Subcutaneous abdominal adipose tissue (tissue), 5 donors: ENCODE measurements at regions not wholly inside any gene's neighbourhood (a gene's known extent, or its start where the extent isn't known, plus 50 kb on each side); places are given as distances from the start of the nearest gene placed in this dataset.
A peak's percentile ranks its signal among the peaks of the same experiment; 100 is the strongest.

ENCODE experiments used
- H3K27ac ChIP-seq: one replicate; pipeline ENCODE4 v1.7.0; 2013; ENCODE audit warnings: low read depth, mild to moderate bottlenecking, inconsistent platforms, low read length, moderate library complexity
- H3K27me3 ChIP-seq, 5 donors: one replicate each; pipeline ENCODE4 v1.7.0; 2013; ENCODE audit warnings: low read length in 5 of 5, inconsistent platforms in 1 of 5; ENCODE audit not compliant: control insufficient read depth in 5 of 5, insufficient read depth in 4 of 5
- H3K36me3 ChIP-seq, 5 donors: one replicate each; pipeline ENCODE4 v1.7.0; 2013; ENCODE audit warnings: low read length in 5 of 5; ENCODE audit not compliant: control insufficient read depth in 5 of 5, insufficient read depth in 5 of 5
- H3K4me1 ChIP-seq, 5 donors: one replicate each; pipeline ENCODE4 v1.7.0; 2013; ENCODE audit warnings: low read length in 5 of 5, mild to moderate bottlenecking in 3 of 5, moderate library complexity in 1 of 5; ENCODE audit not compliant: control insufficient read depth in 5 of 5, insufficient read depth in 5 of 5
- H3K4me3 ChIP-seq, 5 donors: one replicate each; pipeline ENCODE4 v1.7.0; 2013; ENCODE audit warnings: low read length in 5 of 5, low read depth in 1 of 5
- H3K9ac ChIP-seq, 5 donors: one replicate each; pipeline ENCODE4 v1.7.0; 2013; ENCODE audit warnings: low read length in 5 of 5, mild to moderate bottlenecking in 4 of 5, moderate library complexity in 3 of 5
- H3K9me3 ChIP-seq, 5 donors: one replicate each; pipeline ENCODE4 v1.7.0; 2013; ENCODE audit warnings: low read length in 5 of 5; ENCODE audit not compliant: control insufficient read depth in 5 of 5
- donor health status: healthy.
- donor health status: healthy.
- donor health status: healthy.
- donor health status: healthy.
- donor health status: healthy.

DNA sequence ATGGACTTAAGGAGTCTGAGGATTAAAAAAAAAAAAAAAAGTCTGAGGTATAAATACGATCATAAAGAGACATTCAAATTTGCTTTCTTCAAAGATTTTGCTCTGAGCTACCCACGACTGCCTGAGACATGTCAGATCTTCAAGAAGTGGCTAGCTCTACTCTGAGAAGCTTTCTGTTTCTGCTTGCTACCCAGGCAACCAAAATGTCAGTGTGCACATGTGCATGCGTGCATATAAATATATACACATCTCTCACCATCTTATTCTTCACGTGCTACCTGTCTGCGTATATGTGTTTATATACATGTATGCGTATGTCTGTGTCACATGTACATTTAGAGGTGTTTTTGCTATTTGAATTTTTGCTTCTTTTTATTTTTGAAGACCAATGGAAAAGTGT lies 299.6 kb upstream of the STXBP5 start:
- H3K27me3 ChIP-seq, result no peaks in the 10 kb centered on the region
- H3K27ac ChIP-seq, result no peak overlapping the region
- peaks cover 0 to 12% (median 8%) of the 10 kb centered on the region in 5 donors for H3K4me1 ChIP-seq
- no peaks in the 10 kb centered on the region for H3K9me3 ChIP-seq
- H3K4me3 ChIP-seq, result no peak overlapping the region
- H3K9ac ChIP-seq, result no peak overlapping the region
- H3K36me3 ChIP-seq, result no peaks in the 10 kb centered on the region

DNA sequence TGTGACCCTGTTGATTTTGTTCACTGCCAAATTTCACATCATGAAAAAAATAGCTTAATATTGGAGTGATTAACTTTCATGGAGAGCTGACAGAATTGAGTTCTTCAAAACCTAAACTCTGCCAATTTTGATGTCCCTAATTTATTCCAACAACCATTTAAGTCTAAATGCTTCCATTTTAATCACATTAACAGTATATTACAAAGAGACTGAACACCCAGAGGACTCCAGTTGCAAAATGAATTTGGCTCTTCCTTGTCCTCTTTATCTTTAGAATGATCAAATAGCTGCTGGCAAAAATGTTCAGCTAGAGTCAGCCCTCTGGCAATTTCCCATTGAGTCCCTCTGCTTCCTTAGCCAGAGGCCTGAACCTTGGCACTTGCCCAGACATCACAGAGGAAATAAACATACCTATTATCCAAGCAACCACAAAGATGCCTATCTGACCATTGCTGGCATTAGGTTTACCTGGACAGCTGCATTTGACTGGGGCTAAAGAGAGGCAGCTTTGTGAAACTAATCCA lies 299.0 kb upstream of the STXBP5 start:
- Histone ChIP-seq H3K4me3 (no peak overlapping the region), H3K9ac (no peak overlapping the region), H3K36me3 (no peaks in the 10 kb centered on the region), H3K27me3 (no peaks in the 10 kb centered on the region), H3K4me1 (peaks cover 0 to 12% (median 8%) of the 10 kb centered on the region in 5 donors), H3K9me3 (no peaks in the 10 kb centered on the region), H3K27ac (no peak overlapping the region)

DNA sequence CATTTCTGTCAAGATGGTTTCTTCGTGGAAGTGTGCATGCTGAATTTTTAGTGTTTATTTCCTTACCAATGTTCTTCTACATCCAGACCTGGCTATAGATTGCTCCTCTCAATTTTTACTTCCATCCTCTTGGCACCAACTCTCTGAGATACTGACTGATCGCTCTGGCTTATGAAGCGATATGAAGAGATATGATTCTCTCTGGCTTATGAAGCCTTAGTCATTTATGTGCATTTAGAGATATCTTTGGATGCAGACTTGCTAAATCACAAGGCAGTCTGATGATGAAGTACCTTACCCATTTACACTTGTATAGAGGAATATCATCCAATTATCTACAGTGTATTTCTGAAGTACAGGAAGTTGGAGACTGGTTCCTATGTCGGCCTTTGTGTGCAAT lies 295.4 kb upstream of the STXBP5 start:
- no peak overlapping the region for H3K27ac ChIP-seq
- H3K36me3 ChIP-seq, result no peaks in the 10 kb centered on the region
- peaks cover 0 to 17% (median 12%) of the 10 kb centered on the region in 5 donors for H3K4me1 ChIP-seq
- no peaks in the 10 kb centered on the region for H3K27me3 ChIP-seq
- no peak overlapping the region for H3K4me3 ChIP-seq
- H3K9ac ChIP-seq, result no peak overlapping the region
- H3K9me3 ChIP-seq, result no peaks in the 10 kb centered on the region

DNA sequence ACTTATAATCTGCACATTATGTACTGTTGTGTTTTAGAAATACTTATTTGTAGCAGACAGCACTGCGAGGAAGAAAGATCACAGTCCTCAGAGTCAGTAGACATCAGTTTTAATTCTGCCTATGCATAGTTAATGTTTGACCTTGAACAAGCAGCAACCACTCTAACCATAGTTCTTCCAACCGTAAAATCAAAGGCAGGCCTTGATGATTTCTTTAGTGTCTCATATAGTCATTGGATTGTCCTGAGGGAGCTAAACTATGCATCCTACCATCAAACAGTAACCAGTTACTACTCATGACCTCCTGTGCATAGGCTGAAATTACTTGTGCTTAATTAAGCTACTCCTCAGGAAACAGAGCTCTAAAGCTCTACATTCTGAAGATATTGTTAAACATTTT lies 294.8 kb upstream of the STXBP5 start:
- Histone ChIP-seq H3K27ac (no peak overlapping the region), H3K9me3 (no peaks in the 10 kb centered on the region), H3K9ac (no peak overlapping the region), H3K36me3 (no peaks in the 10 kb centered on the region), H3K4me3 (no peak overlapping the region), H3K27me3 (no peaks in the 10 kb centered on the region), H3K4me1 (peaks cover 0 to 22% (median 18%) of the 10 kb centered on the region in 5 donors)

DNA sequence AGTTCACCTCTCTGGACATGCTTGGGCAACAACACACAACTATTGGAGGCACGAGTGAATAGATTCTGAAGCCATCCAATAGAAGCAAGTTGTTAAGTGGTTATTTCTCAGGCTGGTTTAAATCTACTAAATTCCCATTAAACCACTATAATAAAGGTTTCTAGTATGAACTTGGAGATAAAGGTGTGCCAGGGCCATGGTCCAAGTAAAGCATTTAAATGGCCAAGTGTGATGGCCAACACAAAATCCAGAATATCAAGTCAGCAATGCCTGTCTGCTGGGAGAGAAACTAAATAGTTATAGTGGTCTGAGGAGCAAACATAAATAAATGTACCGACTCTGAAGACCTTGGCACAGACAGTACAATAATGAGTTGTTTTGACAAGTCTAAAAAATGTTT lies 294.3 kb upstream of the STXBP5 start:
- no peak overlapping the region for H3K27ac ChIP-seq
- no peaks in the 10 kb centered on the region for H3K9me3 ChIP-seq
- no peak overlapping the region for H3K9ac ChIP-seq
- H3K4me1 ChIP-seq, result peaks cover 0 to 19% (median 18%) of the 10 kb centered on the region in 5 donors
- no peaks in the 10 kb centered on the region for H3K27me3 ChIP-seq
- H3K36me3 ChIP-seq, result no peaks in the 10 kb centered on the region
- no peak overlapping the region for H3K4me3 ChIP-seq

DNA sequence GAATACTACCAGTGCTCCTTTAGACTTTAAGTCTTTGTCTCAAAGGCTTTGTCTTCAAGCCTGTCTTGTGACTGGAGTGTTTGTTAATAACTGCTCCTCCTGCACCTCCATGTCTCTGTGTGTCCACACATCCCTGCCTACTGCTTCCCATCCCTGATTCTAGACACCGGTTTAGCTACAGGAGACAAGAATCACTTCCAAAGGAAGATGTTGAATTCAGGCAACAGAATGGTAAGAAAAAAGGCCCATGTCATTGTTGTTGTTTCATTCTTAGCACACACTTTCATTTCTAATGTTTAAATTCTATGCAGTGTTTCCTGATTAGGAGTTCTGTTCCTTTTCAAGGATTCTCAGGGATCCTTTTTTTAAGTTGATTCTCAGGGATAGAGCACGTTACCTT lies 293.6 kb upstream of the STXBP5 start:
- Histone ChIP-seq H3K36me3 (no peaks in the 10 kb centered on the region), H3K27me3 (no peaks in the 10 kb centered on the region), H3K9ac (no peak overlapping the region), H3K4me3 (no peak overlapping the region), H3K4me1 (peaks cover 0 to 15% (median 13%) of the 10 kb centered on the region in 5 donors), H3K9me3 (no peaks in the 10 kb centered on the region), H3K27ac (no peak overlapping the region)

DNA sequence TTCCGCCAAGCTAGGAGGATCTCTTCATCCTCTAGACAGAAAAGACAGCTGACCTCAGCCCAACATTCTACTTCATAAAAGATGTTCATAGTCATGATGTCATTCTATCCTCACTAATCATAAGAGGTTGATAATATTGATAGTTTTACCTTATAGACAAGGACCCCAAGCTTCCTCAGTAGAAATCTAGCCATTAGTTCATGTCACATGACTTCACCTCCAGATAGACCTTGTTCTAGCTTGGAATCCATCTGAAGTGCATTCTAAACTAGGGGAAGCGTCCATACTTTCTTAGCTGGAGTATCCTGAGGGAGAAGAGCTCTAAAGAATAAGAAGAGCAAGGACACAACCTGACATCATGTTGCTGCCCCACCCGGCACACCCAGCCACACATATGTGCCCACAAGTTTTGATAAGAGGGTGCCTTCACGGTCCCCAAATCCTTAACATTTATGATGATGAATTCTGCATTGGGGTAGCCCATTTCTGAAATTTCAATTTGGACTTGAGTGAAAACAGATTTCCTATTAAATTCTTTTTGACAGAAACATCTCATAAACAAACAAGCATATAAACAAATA lies 292.5 kb upstream of the STXBP5 start:
- no peaks in the 10 kb centered on the region for H3K36me3 ChIP-seq
- no peak overlapping the region for H3K4me3 ChIP-seq
- no peaks in the 10 kb centered on the region for H3K9me3 ChIP-seq
- H3K4me1 ChIP-seq, result peaks cover 0 to 15% (median 13%) of the 10 kb centered on the region in 5 donors
- no peaks in the 10 kb centered on the region for H3K27me3 ChIP-seq
- H3K27ac ChIP-seq, result no peak overlapping the region
- no peak overlapping the region for H3K9ac ChIP-seq

DNA sequence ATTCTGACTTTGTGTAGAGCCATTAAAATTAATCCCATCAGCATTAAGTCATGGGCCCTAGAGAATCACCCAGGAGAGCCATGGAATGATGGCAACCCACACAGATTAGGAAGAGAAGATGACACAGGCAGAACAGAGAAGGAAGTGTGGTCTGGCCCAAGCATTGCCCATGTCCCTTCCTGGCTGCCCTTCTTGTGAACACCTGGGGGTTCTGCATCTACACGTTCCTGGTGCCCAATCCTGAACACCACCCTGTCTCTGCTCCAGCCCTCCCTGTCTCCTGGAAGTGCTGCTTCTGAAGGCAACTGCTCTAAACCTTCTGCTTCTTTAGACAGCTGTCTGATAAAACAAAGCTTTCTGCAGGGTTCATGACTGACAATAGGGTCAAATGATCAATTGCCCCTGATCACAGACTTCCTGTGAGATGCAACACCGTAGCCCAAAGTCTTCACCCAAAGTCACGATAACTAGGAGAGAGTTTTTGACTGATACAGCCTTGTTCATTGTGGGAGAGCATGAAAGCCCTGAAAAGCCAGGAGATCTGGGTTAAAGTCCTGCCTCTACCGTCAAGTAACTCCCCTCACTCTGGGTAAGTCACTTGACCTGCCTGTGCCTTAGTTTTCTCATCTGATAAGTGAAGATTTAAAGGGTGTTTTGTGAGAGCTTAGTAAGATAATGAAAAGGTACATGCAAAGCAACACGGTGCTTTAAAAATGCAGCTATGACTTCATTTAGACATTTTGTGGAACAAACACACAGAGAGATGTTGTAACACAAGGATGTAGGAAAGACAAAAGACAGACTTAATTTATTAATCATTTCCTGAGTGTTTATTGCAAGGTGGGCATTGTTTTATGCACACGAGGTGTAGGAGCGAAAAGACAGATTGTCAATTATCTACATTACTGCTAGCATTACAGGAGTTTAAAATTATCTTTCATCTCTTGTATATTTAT lies 291.2 kb upstream of the STXBP5 start:
- Histone ChIP-seq H3K27me3 (no peaks in the 10 kb centered on the region), H3K9ac (no peak overlapping the region), H3K36me3 (no peaks in the 10 kb centered on the region), H3K27ac (no peak overlapping the region), H3K4me3 (peak overlapping the region in 1 of 5 donors; percentile 57), H3K4me1 (peaks cover 0 to 15% (median 13%) of the 10 kb centered on the region in 5 donors), H3K9me3 (no peaks in the 10 kb centered on the region)

DNA sequence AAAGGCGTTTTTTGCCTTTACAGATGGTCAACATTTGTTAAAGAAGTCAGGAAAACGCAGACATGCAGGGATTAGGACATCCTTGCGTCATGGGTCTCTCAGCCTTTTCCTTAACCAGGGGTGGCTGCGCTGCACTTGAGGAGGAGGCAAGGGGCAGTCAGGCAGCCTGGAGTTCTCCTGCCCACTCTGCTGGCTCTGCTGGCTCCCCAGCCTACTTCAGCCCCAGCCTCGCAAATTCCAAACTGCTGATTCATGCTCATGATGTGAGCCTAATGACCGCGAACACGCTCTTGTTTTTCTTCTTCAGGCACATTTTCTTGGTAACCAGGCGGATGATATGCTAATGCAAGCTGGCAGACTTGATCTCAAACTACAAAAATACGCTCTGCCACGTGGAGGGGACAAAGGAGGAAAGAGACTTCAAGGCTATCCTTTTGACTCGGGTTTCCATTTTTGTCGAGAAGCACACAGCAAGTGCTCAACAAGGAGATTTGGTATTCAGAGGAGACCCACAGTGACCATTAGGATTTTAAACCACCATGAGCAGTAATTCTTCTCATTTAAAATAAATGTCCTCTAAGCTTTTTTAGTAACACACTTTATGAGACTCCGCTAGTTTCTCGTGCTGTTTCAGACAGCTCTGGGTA lies 290.3 kb upstream of the STXBP5 start:
- no peaks in the 10 kb centered on the region for H3K9me3 ChIP-seq

More for the DNA sequence above, 290.3 kb upstream of the STXBP5 start:
- Histone ChIP-seq H3K27me3 (no peaks in the 10 kb centered on the region), H3K27ac (peak overlapping the region; percentile 64), H3K4me3 (peak overlapping the region; percentile 23 to 61 (median 53)), H3K9ac (peak overlapping the region in 3 of 5 donors; percentile 31 to 66 (median 54)), H3K36me3 (no peaks in the 10 kb centered on the region), H3K4me1 (peaks cover 0 to 15% (median 13%) of the 10 kb centered on the region in 5 donors)
